TTC549 (cell line): ENCODE measurements at regions not wholly inside any gene's neighbourhood (a gene's known extent, or its start where the extent isn't known, plus 50 kb on each side); places are given as distances from the start of the nearest gene placed in this dataset.
A peak's percentile ranks its signal among the peaks of the same experiment; 100 is the strongest.

Experiments used
- FAIRE-seq: peaks from 2 replicates; lab custom pipeline; 2012; peaks lifted over from hg19 to GRCh38; lab: Jason Lieb, UNC

- FAIRE-seq: no peak
Measured at GRCh38 chr16:72502594-72503005, 330.6 kb upstream of the PMFBP1 start.

GRCh38 chr16:72501739-72502593 is 330.0 kb upstream of the PMFBP1 start:
- FAIRE-seq: peak; percentile 83

GRCh38 chr16:72500545-72500944 is 328.6 kb upstream of the PMFBP1 start:
- no peak for FAIRE-seq

GRCh38 chr16:72493716-72494415 is 321.9 kb upstream of the PMFBP1 start:
- FAIRE-seq: no peak

GRCh38 chr16:72487283-72487682 is 315.3 kb upstream of the PMFBP1 start:
- no peak for FAIRE-seq

GRCh38 chr16:72482695-72483094 is 310.7 kb upstream of the PMFBP1 start:
- FAIRE-seq: no peak

GRCh38 chr16:72481419-72481818 is 309.5 kb upstream of the PMFBP1 start:
- FAIRE-seq: no peak

- FAIRE-seq: no peak
Measured at GRCh38 chr16:72480911-72481310, 309.0 kb upstream of the PMFBP1 start.

GRCh38 chr16:72475688-72476087 is 303.7 kb upstream of the PMFBP1 start:
- FAIRE-seq: no peak

- FAIRE-seq: no peak
Measured at GRCh38 chr16:72474501-72475123, 302.7 kb upstream of the PMFBP1 start.

GRCh38 chr16:72473631-72474030 is 301.7 kb upstream of the PMFBP1 start:
- FAIRE-seq: no peak

- no peak for FAIRE-seq
Measured at GRCh38 chr16:72471317-72471924, 299.5 kb upstream of the PMFBP1 start.

- no peak for FAIRE-seq
Measured at GRCh38 chr16:72470541-72470940, 298.6 kb upstream of the PMFBP1 start.

GRCh38 chr16:72469932-72470331 is 298.0 kb upstream of the PMFBP1 start:
- no peak for FAIRE-seq

GRCh38 chr16:72468582-72468981 is 296.6 kb upstream of the PMFBP1 start:
- no peak for FAIRE-seq

GRCh38 chr16:72467157-72467759 is 295.3 kb upstream of the PMFBP1 start:
- FAIRE-seq: peak; percentile 83

- no peak for FAIRE-seq
Measured at GRCh38 chr16:72464597-72465368, 292.8 kb upstream of the PMFBP1 start.

- FAIRE-seq: no peak
Measured at GRCh38 chr16:72464052-72464451, 292.1 kb upstream of the PMFBP1 start.

GRCh38 chr16:72458035-72458434 is 286.1 kb upstream of the PMFBP1 start:
- FAIRE-seq: no peak

- FAIRE-seq: no peak
Measured at GRCh38 chr16:72457243-72457940, 285.4 kb upstream of the PMFBP1 start.
